Embryonic facial prominence (tissue), 1 donor: ENCODE measurements at regions not wholly inside any gene's neighbourhood (a gene's known extent, or its start where the extent isn't known, plus 50 kb on each side); places are given as distances from the start of the nearest gene placed in this dataset.

Experiments
- DNase-seq: peaks from one replicate; pipeline ENCODE4 v3.0.0-alpha.2; 2016; ENCODE audit errors: extremely low spot score

- DNase-seq: no peak
Measured at GRCh38 chr12:116651089-116651488, 86.8 kb downstream of the SPRING1 start.

GRCh38 chr12:116650585-116651087, 87.2 kb downstream of the SPRING1 start:
- no peak for DNase-seq

- DNase-seq: no peak
Measured at GRCh38 chr12:116650062-116650461, 87.8 kb downstream of the SPRING1 start.

- DNase-seq: no peak
Measured at GRCh38 chr12:116647813-116648212, 88.6 kb downstream of the MAP1LC3B2 start.

- no peak for DNase-seq
Measured at GRCh38 chr12:116646901-116647300, 87.7 kb downstream of the MAP1LC3B2 start.

GRCh38 chr12:116644806-116645205, 85.6 kb downstream of the MAP1LC3B2 start:
- DNase-seq: no peak

- DNase-seq: no peak
Measured at GRCh38 chr12:116642683-116643082, 83.5 kb downstream of the MAP1LC3B2 start.

- no peak for DNase-seq
Measured at GRCh38 chr12:116642106-116642505, 82.9 kb downstream of the MAP1LC3B2 start.

GRCh38 chr12:116640281-116640680, 81.1 kb downstream of the MAP1LC3B2 start:
- DNase-seq: no peak

- DNase-seq: no peak
Measured at GRCh38 chr12:116639765-116640164, 80.6 kb downstream of the MAP1LC3B2 start.

- no peak for DNase-seq
Measured at GRCh38 chr12:116638376-116638775, 79.2 kb downstream of the MAP1LC3B2 start.

GRCh38 chr12:116637589-116638150, 78.5 kb downstream of the MAP1LC3B2 start:
- DNase-seq: no peak

- DNase-seq: no peak
Measured at GRCh38 chr12:116636608-116637519, 77.7 kb downstream of the MAP1LC3B2 start.

- no peak for DNase-seq
Measured at GRCh38 chr12:116635487-116635886, 76.3 kb downstream of the MAP1LC3B2 start.

- no peak for DNase-seq
Measured at GRCh38 chr12:116633476-116633875, 74.3 kb downstream of the MAP1LC3B2 start.

- DNase-seq: no peak
Measured at GRCh38 chr12:116631619-116632018, 72.4 kb downstream of the MAP1LC3B2 start.

GRCh38 chr12:116630762-116631161, 71.6 kb downstream of the MAP1LC3B2 start:
- DNase-seq: no peak

GRCh38 chr12:116629480-116629879, 70.3 kb downstream of the MAP1LC3B2 start:
- DNase-seq: no peak

GRCh38 chr12:116628989-116629388, 69.8 kb downstream of the MAP1LC3B2 start:
- DNase-seq: no peak

GRCh38 chr12:116628450-116628793, 69.2 kb downstream of the MAP1LC3B2 start:
- no peak for DNase-seq
